Tibial nerve (tissue), 4 donors: ENCODE measurements at regions not wholly inside any gene's neighbourhood (a gene's known extent, or its start where the extent isn't known, plus 50 kb on each side); places are given as distances from the start of the nearest gene placed in this dataset.

ENCODE experiments used
- DNase-seq, 2 donors: peaks; one replicate each; pipeline ENCODE4 v3.0.0-alpha.2; 2019; ENCODE audit warnings: low spot score in 2 of 2
- H3K27ac ChIP-seq, 4 donors: fragments of 200-600 bp; sonication (generic) in 3 of 4; one replicate each; pipeline ENCODE4 v1.5.1; 2017 to 2019; ENCODE audit warnings: mild to moderate bottlenecking in 1 of 4
- H3K27me3 ChIP-seq, 2 donors: fragments of 200-600 bp; sonication (generic) in 1 of 2; one replicate each; pipeline versions ENCODE4 v1.5.1 to v1.6.0; 2017 to 2019
- H3K36me3 ChIP-seq, 3 donors: fragments of 200-600 bp; sonication (generic); one replicate each; pipeline ENCODE4 v1.5.1; 2018 to 2019
- H3K4me1 ChIP-seq, 4 donors: fragments of 200-600 bp; sonication (generic) in 3 of 4; one replicate each; pipeline ENCODE4 v1.5.1; 2017 to 2019
- H3K4me3 ChIP-seq, 4 donors: fragments of 200-600 bp; sonication (generic) in 3 of 4; one replicate each; pipeline ENCODE4 v1.5.1; 2017 to 2019; ENCODE audit warnings: mild to moderate bottlenecking in 1 of 4, moderate library complexity in 1 of 4
- H3K9me3 ChIP-seq, 4 donors: fragments of 200-600 bp; sonication (generic) in 3 of 4; one replicate each; pipeline ENCODE4 v1.5.1; 2017 to 2019
- EP300 ChIP-seq, 2 donors: sonication (generic); formaldehyde crosslinking; IDR thresholded peaks; one replicate each; pipeline ENCODE4 v1.6.1; 2017; ENCODE audit warnings: antibody characterized with exemption in 2 of 2, mild to moderate bottlenecking in 1 of 2
- POLR2A ChIP-seq, 2 donors: fragments of 450-650 bp; IDR thresholded peaks; one replicate each; pipeline ENCODE4 v1.6.1; 2017; ENCODE audit warnings: antibody characterized with exemption in 2 of 2, mild to moderate bottlenecking in 2 of 2, moderate library complexity in 2 of 2
- WGBS, 2 donors: methylation state at CpG; one replicate each; pipeline ENCODE4 v1.1.5; 2018; 5-methylcytosine and 5-hydroxymethylcytosine counted together
- TF ChIP-seq, protein P1 (sequence below), 5 experiments: fragments of 200-600 bp in 3 of 5; fragments of 450-650 bp in 2 of 5; sonication (generic) in 3 of 5; IDR thresholded peaks; one replicate each; pipeline ENCODE4 v1.5.1; 2016 to 2019; ENCODE audit warnings: antibody characterized with exemption in 5 of 5, mild to moderate bottlenecking in 3 of 5, moderate library complexity in 2 of 5

DNA sequence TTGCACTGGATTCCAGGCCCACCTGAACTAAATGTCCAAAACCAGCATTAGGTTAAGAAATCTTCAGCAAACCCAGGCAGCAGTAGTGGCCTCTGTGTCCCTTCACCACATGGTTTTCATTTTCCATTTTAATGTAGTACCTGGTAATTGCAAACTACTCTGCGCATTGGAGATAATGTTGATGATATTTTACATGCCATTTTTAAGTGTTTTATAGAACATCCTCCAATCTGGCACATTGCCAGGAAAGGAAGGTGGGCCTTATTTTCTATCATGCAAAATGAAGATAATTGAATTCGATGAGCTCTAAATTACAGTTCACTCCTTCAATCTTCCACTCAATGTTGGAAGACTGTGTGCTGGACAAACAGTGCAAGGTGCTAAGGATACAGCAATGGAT, 89.5 kb downstream of the ZC3H11B start:
- Histone ChIP-seq H3K4me3 (no peak overlapping the region), H3K27ac (no peak overlapping the region), H3K36me3 (no peaks in the 10 kb centered on the region), H3K27me3 (no peaks in the 10 kb centered on the region), H3K4me1 (no peaks in the 10 kb centered on the region), H3K9me3 (no peaks in the 10 kb centered on the region)
- no peak for DNase-seq
- WGBS, 2 donors: 95% methylated on average over 2 of the region's 2 CpGs
- TF ChIP-seq, protein P1, sequence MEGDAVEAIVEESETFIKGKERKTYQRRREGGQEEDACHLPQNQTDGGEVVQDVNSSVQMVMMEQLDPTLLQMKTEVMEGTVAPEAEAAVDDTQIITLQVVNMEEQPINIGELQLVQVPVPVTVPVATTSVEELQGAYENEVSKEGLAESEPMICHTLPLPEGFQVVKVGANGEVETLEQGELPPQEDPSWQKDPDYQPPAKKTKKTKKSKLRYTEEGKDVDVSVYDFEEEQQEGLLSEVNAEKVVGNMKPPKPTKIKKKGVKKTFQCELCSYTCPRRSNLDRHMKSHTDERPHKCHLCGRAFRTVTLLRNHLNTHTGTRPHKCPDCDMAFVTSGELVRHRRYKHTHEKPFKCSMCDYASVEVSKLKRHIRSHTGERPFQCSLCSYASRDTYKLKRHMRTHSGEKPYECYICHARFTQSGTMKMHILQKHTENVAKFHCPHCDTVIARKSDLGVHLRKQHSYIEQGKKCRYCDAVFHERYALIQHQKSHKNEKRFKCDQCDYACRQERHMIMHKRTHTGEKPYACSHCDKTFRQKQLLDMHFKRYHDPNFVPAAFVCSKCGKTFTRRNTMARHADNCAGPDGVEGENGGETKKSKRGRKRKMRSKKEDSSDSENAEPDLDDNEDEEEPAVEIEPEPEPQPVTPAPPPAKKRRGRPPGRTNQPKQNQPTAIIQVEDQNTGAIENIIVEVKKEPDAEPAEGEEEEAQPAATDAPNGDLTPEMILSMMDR (IDR thresholded peaks at IDR 0.05): no peak
- no peak for TF ChIP-seq EP300 (IDR thresholded peaks at IDR 0.05)
- no peak for TF ChIP-seq POLR2A (IDR thresholded peaks at IDR 0.05)

GRCh38 chr1:219521325-219521724, 91.6 kb downstream of the ZC3H11B start:
- Histone ChIP-seq H3K4me3 (no peak overlapping the region), H3K27me3 (no peaks in the 10 kb centered on the region), H3K27ac (no peak overlapping the region), H3K4me1 (no peaks in the 10 kb centered on the region), H3K9me3 (no peaks in the 10 kb centered on the region), H3K36me3 (no peaks in the 10 kb centered on the region)
- no peak for DNase-seq
- WGBS, 2 donors: 86 to 100% methylated on average over 1 of the region's 1 CpG
- TF ChIP-seq EP300 (IDR thresholded peaks at IDR 0.05) (no peak), POLR2A (IDR thresholded peaks at IDR 0.05) (no peak)
- TF ChIP-seq, protein P1 (IDR thresholded peaks at IDR 0.05): no peak

GRCh38 chr1:219520241-219520640, 92.7 kb downstream of the ZC3H11B start:
- TF ChIP-seq POLR2A (IDR thresholded peaks at IDR 0.05) (no peak), EP300 (IDR thresholded peaks at IDR 0.05) (no peak)
- Histone ChIP-seq H3K4me1 (no peaks in the 10 kb centered on the region), H3K9me3 (no peaks in the 10 kb centered on the region), H3K27ac (no peak overlapping the region), H3K27me3 (no peaks in the 10 kb centered on the region), H3K36me3 (no peaks in the 10 kb centered on the region), H3K4me3 (no peak overlapping the region)
- no peak for DNase-seq
- 95 to 96% methylated on average over 3 of the region's 3 CpGs for WGBS, 2 donors

DNA sequence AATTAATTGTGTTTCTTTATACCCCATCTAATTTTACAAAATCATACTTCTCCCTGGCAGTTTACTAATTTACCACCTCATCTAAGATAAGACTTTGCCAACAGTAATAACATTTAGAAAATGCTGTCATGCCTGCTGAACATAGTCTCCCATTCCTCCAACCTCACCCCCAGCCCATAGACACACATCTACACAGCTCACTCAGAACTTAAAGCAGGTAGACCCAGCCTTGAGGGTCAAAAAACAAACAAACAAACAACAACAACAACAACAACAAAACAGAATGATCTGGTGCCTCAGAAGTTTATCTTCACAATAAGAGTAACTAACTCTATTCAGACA, 94.0 kb downstream of the ZC3H11B start:
- DNase-seq: no peak
- no peaks in the 10 kb centered on the region for H3K4me1 ChIP-seq
- H3K27me3 ChIP-seq: no peaks in the 10 kb centered on the region
- no peak overlapping the region for H3K27ac ChIP-seq
- no peaks in the 10 kb centered on the region for H3K9me3 ChIP-seq
- no peaks in the 10 kb centered on the region for H3K36me3 ChIP-seq
- no peak for TF ChIP-seq EP300 (IDR thresholded peaks at IDR 0.05)
- TF ChIP-seq POLR2A (IDR thresholded peaks at IDR 0.05): no peak
- TF ChIP-seq, protein P1 (IDR thresholded peaks at IDR 0.05): no peak
- H3K4me3 ChIP-seq: no peak overlapping the region

- 46 to 53% methylated on average over 3 of the region's 3 CpGs for WGBS, 2 donors
- no peak for DNase-seq
- no peaks in the 10 kb centered on the region for H3K9me3 ChIP-seq
- no peaks in the 10 kb centered on the region for H3K36me3 ChIP-seq
- no peaks in the 10 kb centered on the region for H3K4me1 ChIP-seq
- no peaks in the 10 kb centered on the region for H3K27me3 ChIP-seq
- H3K4me3 ChIP-seq: no peak overlapping the region
- TF ChIP-seq, protein P1 (IDR thresholded peaks at IDR 0.05): no peak
- TF ChIP-seq EP300 (IDR thresholded peaks at IDR 0.05) (no peak), POLR2A (IDR thresholded peaks at IDR 0.05) (no peak)
- no peak overlapping the region for H3K27ac ChIP-seq
Measured at GRCh38 chr1:219518168-219518906, 94.6 kb downstream of the ZC3H11B start.

DNA sequence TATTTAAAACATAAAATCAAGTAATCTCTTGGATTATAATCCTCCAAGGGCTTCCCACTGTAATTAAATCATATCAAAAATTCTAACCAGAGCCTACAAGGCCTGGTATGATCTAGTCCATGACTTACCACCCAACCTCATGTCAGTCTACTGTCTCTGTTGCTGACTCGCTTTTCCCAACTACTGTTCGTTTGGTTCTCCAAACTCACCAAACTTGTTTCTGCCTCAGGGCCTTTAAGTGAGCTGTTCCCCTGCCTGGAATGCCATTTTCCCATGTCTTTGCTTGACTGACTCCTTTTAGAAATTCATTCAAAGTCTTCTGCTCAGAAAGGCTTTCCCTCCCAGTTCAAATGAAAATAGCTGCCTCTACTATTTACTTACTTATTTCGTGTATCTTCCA, 95.9 kb downstream of the ZC3H11B start:
- TF ChIP-seq POLR2A (IDR thresholded peaks at IDR 0.05) (no peak), EP300 (IDR thresholded peaks at IDR 0.05) (no peak)
- TF ChIP-seq, protein P1 (IDR thresholded peaks at IDR 0.05): no peak
- no peak for DNase-seq
- H3K4me1 ChIP-seq: no peaks in the 10 kb centered on the region
- no peaks in the 10 kb centered on the region for H3K36me3 ChIP-seq
- WGBS, 2 donors: 86 to 88% methylated on average over 3 of the region's 3 CpGs
- no peak overlapping the region for H3K4me3 ChIP-seq
- H3K9me3 ChIP-seq: no peaks in the 10 kb centered on the region
- no peak overlapping the region for H3K27ac ChIP-seq
- H3K27me3 ChIP-seq: no peaks in the 10 kb centered on the region
